GM12878 (cell line): ENCODE measurements at regions not wholly inside any gene's neighbourhood (a gene's known extent, or its start where the extent isn't known, plus 50 kb on each side); places are given as distances from the start of the nearest gene placed in this dataset.

Source experiments
- ATAC-seq: fragments of 200-7000 bp; cut with Tn5 transposase; 3 replicates; pipeline ENCODE4 v1.9.1; 2020; ENCODE audit warnings: mild to moderate bottlenecking, moderate library complexity
- BruUV-seq: library from RNA; stranded (reverse); fragments of 400-500 nt; replicated peaks from 2 replicates; lab custom pipeline; 2021; lab: Mats Ljungman, UMichigan
- CTCF ChIA-PET: fragments of 300-600 bp; sonication (Branson Sonifier 250); formaldehyde crosslinking; extraction: SDS; loops from one replicate; lab custom pipeline; 2021; ENCODE audit warnings: inconsistent platforms; lab: Yijun Ruan, JAX
- POLR2A ChIA-PET: fragments of 350-600 bp; formaldehyde crosslinking; extraction: SDS; loops from one replicate; lab custom pipeline; 2021; ENCODE audit warnings: inconsistent platforms; lab: Charles Lee
- RAD21 ChIA-PET: fragments of 300-600 bp; sonication (Branson Sonifier 250); formaldehyde crosslinking; loops from one replicate; lab custom pipeline; 2023; ENCODE audit warnings: antibody characterized with exemption; ENCODE audit not compliant: unreplicated experiment; lab: Charles Lee
- SMC1A ChIA-PET: fragments of 300-600 bp; sonication (Branson Sonifier 250); formaldehyde crosslinking; loops from one replicate; lab custom pipeline; 2023; ENCODE audit not compliant: unreplicated experiment, uncharacterized antibody; lab: Charles Lee
- DNase-seq: peaks from one replicate; pipeline ENCODE4 v3.0.0-alpha.2; 2011; ENCODE audit warnings: low read depth, low spot score
- FAIRE-seq: peaks from 3 replicates; lab custom pipeline; 2011; peaks lifted over from hg19 to GRCh38; lab: Jason Lieb, UNC
- H2AFZ ChIP-seq: 2 replicates; pipeline ENCODE4 v1.6.0; 2011; ENCODE audit warnings: low read depth, low read length, control low read depth; ENCODE audit not compliant: control insufficient read depth
- H3K27ac ChIP-seq: 2 replicates; pipeline ENCODE4 v1.5.1; 2011; ENCODE audit warnings: control low read depth; ENCODE audit not compliant: control insufficient read depth, insufficient read depth
- H3K27me3 ChIP-seq, 2 experiments: replicated peaks in 1 of 2; 2 replicates each; pipeline versions ENCODE4 v1.6.0 to v1.6.1; 2011; ENCODE audit warnings: low read length in 1 of 2; ENCODE audit not compliant: control insufficient read depth in 2 of 2, insufficient read depth in 2 of 2
- H3K36me3 ChIP-seq, 2 experiments: 2 replicates each; pipeline ENCODE4 v1.5.1; 2011; ENCODE audit warnings: low read length in 1 of 2; ENCODE audit not compliant: control insufficient read depth in 2 of 2, insufficient read depth in 2 of 2
- H3K4me1 ChIP-seq: 2 replicates; pipeline ENCODE4 v1.6.1; 2011; ENCODE audit warnings: mild to moderate bottlenecking, low read length, moderate library complexity, mixed read lengths; ENCODE audit not compliant: control insufficient read depth, insufficient read depth
- H3K4me2 ChIP-seq: 2 replicates; pipeline ENCODE4 v1.6.0; 2011; ENCODE audit warnings: control low read depth; ENCODE audit not compliant: control insufficient read depth, insufficient read depth
- H3K4me3 ChIP-seq: fragments of 200-600 bp; sonication (generic); 2 replicates; pipeline ENCODE4 v1.5.1; 2016
- H3K79me2 ChIP-seq: 2 replicates; pipeline ENCODE4 v1.6.0; 2011; ENCODE audit warnings: low read length; ENCODE audit not compliant: control insufficient read depth, insufficient read depth
- H3K9ac ChIP-seq: 2 replicates; pipeline ENCODE4 v1.8.0; 2011; ENCODE audit warnings: low read length, control low read depth, mixed read lengths; ENCODE audit not compliant: control insufficient read depth, insufficient read depth
- H3K9me3 ChIP-seq: replicated peaks from 3 replicates; pipeline ENCODE4 v1.5.1; 2011; ENCODE audit warnings: mild to moderate bottlenecking, low read length; ENCODE audit not compliant: control insufficient read depth, insufficient read depth
- H4K20me1 ChIP-seq: 2 replicates; pipeline ENCODE4 v1.6.0; 2011; ENCODE audit not compliant: control insufficient read depth, insufficient read depth
- BMI1 ChIP-seq: fragments of 450-650 bp; IDR thresholded peaks from 2 replicates; pipeline ENCODE4 v1.6.1; 2016; ENCODE audit warnings: mild to moderate bottlenecking, moderate library complexity, borderline replicate concordance
- BRCA1 ChIP-seq: IDR thresholded peaks from 2 replicates; pipeline ENCODE4 v1.6.1; 2011; ENCODE audit warnings: low read depth, low read length, improper control_type of control experiment
- CBFB ChIP-seq: IDR thresholded peaks from 2 replicates; pipeline ENCODE4 v1.6.1; 2016; ENCODE audit warnings: antibody characterized with exemption, low read depth
- CREB1 ChIP-seq: IDR thresholded peaks from 2 replicates; pipeline ENCODE4 v1.6.1; 2012; ENCODE audit warnings: low read depth, mild to moderate bottlenecking, inconsistent platforms
- FOXM1 ChIP-seq: IDR thresholded peaks from 2 replicates; pipeline ENCODE4 v1.6.1; 2012; ENCODE audit warnings: low read depth, mild to moderate bottlenecking, inconsistent platforms, low read length, moderate library complexity
- LARP7 ChIP-seq: fragments of 450-650 bp; IDR thresholded peaks from 2 replicates; pipeline ENCODE4 v1.6.1; 2017; ENCODE audit warnings: mild to moderate bottlenecking
- PAX5 ChIP-seq: IDR thresholded peaks from 2 replicates; pipeline ENCODE4 v1.6.1; 2011; ENCODE audit warnings: low read depth, low read length, borderline replicate concordance
- RAD21 ChIP-seq: IDR thresholded peaks from 2 replicates; pipeline ENCODE4 v1.6.1; 2011; ENCODE audit warnings: mild to moderate bottlenecking, low read depth, low read length, moderate library complexity; ENCODE audit not compliant: insufficient read depth
- RAD51 ChIP-seq: fragments of 450-650 bp; IDR thresholded peaks from 2 replicates; pipeline ENCODE4 v1.6.1; 2016; ENCODE audit warnings: moderate library complexity, mild to moderate bottlenecking, inconsistent platforms
- RCOR1 ChIP-seq: conservative IDR thresholded peaks from 2 replicates; pipeline ENCODE4 v1.6.1; 2012; ENCODE audit warnings: low read depth, low read length, improper control_type of control experiment
- WGBS: methylation state at CpG from one replicate; pipeline ENCODE4 v1.1.6; 2016; ENCODE audit warnings: low lambda C conversion rate; ENCODE audit not compliant: insufficient replicate concordance, insufficient coverage; ENCODE audit errors: missing lambda C conversion rate; 5-methylcytosine and 5-hydroxymethylcytosine counted together
- in situ Hi-C: fragments of 300-500 bp; cut with MboI; formaldehyde crosslinking; loops from 9 replicates; pipeline ENCODE4 v1.14.3; 2018; ENCODE audit warnings: mixed read lengths
- intact Hi-C: fragments of 100-400 bp; cut with micrococcal nuclease; formaldehyde crosslinking; loops from one replicate; pipeline ENCODE4 v1.14.2; 2022; ENCODE audit not compliant: unreplicated experiment
- TF ChIP-seq, protein P1 (sequence below): fragments of 150-350 bp; IDR thresholded peaks from 2 replicates; pipeline ENCODE4 v1.6.1; 2016; ENCODE audit warnings: low read depth, low read length
- TF ChIP-seq, protein P2 (sequence below): fragments of 450-650 bp; conservative IDR thresholded peaks from 2 replicates; pipeline ENCODE4 v1.6.1; 2017; ENCODE audit warnings: mild to moderate bottlenecking, moderate library complexity
- TF ChIP-seq, protein P3 (sequence below): fragments of 450-650 bp; IDR thresholded peaks from 2 replicates; pipeline ENCODE4 v1.6.1; 2018; ENCODE audit warnings: mild to moderate bottlenecking, low read depth, moderate library complexity; ENCODE audit not compliant: partially characterized antibody

GRCh38 chr5:155091768-155092717 is 78.5 kb downstream of the KIF4B start:
- ChIA-PET CTCF (interaction anchor here (0.8 kb wide), 1 partner anchor 10 kb away, joined by 3 read pairs; no protein-coding TSS in a partner anchor), POLR2A (no interaction called here), SMC1A (interaction anchor here (1.1 to 1.3 kb wide), 2 partner anchors 22 to 229 kb away, joined by 3 read pairs; no protein-coding TSS in a partner anchor), RAD21 (interaction anchor here (0.5 kb wide), 1 partner anchor 24 kb away, joined by 3 read pairs; no protein-coding TSS in a partner anchor)
- peaks cover 0 to 2% of the 10 kb centered on the region in 2 experiments; a peak in 2 of 4 replicates for H3K27me3 ChIP-seq
- no TSS peak for BruUV-seq
- no peak overlapping the region for H3K27ac ChIP-seq
- no peak overlapping the region for H3K4me3 ChIP-seq
- no peaks in the 10 kb centered on the region for H3K36me3 ChIP-seq
- DNase-seq, result no peak
- no peak overlapping the region for H3K9ac ChIP-seq
- H3K4me1 ChIP-seq, result no peaks in the 10 kb centered on the region
- TF ChIP-seq RAD51 (no peak), CBFB (no peak), BMI1 (no peak), RCOR1 (no peak), BRCA1 (no peak), LARP7 (no peak), CREB1 (no peak), RAD21 (no peak), PAX5 (no peak), FOXM1 (no peak)
- TF ChIP-seq, protein P1, sequence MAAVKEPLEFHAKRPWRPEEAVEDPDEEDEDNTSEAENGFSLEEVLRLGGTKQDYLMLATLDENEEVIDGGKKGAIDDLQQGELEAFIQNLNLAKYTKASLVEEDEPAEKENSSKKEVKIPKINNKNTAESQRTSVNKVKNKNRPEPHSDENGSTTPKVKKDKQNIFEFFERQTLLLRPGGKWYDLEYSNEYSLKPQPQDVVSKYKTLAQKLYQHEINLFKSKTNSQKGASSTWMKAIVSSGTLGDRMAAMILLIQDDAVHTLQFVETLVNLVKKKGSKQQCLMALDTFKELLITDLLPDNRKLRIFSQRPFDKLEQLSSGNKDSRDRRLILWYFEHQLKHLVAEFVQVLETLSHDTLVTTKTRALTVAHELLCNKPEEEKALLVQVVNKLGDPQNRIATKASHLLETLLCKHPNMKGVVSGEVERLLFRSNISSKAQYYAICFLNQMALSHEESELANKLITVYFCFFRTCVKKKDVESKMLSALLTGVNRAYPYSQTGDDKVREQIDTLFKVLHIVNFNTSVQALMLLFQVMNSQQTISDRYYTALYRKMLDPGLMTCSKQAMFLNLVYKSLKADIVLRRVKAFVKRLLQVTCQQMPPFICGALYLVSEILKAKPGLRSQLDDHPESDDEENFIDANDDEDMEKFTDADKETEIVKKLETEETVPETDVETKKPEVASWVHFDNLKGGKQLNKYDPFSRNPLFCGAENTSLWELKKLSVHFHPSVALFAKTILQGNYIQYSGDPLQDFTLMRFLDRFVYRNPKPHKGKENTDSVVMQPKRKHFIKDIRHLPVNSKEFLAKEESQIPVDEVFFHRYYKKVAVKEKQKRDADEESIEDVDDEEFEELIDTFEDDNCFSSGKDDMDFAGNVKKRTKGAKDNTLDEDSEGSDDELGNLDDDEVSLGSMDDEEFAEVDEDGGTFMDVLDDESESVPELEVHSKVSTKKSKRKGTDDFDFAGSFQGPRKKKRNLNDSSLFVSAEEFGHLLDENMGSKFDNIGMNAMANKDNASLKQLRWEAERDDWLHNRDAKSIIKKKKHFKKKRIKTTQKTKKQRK, result no peak
- TF ChIP-seq, protein P2, sequence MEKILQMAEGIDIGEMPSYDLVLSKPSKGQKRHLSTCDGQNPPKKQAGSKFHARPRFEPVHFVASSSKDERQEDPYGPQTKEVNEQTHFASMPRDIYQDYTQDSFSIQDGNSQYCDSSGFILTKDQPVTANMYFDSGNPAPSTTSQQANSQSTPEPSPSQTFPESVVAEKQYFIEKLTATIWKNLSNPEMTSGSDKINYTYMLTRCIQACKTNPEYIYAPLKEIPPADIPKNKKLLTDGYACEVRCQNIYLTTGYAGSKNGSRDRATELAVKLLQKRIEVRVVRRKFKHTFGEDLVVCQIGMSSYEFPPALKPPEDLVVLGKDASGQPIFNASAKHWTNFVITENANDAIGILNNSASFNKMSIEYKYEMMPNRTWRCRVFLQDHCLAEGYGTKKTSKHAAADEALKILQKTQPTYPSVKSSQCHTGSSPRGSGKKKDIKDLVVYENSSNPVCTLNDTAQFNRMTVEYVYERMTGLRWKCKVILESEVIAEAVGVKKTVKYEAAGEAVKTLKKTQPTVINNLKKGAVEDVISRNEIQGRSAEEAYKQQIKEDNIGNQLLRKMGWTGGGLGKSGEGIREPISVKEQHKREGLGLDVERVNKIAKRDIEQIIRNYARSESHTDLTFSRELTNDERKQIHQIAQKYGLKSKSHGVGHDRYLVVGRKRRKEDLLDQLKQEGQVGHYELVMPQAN, result no peak
- TF ChIP-seq, protein P3, sequence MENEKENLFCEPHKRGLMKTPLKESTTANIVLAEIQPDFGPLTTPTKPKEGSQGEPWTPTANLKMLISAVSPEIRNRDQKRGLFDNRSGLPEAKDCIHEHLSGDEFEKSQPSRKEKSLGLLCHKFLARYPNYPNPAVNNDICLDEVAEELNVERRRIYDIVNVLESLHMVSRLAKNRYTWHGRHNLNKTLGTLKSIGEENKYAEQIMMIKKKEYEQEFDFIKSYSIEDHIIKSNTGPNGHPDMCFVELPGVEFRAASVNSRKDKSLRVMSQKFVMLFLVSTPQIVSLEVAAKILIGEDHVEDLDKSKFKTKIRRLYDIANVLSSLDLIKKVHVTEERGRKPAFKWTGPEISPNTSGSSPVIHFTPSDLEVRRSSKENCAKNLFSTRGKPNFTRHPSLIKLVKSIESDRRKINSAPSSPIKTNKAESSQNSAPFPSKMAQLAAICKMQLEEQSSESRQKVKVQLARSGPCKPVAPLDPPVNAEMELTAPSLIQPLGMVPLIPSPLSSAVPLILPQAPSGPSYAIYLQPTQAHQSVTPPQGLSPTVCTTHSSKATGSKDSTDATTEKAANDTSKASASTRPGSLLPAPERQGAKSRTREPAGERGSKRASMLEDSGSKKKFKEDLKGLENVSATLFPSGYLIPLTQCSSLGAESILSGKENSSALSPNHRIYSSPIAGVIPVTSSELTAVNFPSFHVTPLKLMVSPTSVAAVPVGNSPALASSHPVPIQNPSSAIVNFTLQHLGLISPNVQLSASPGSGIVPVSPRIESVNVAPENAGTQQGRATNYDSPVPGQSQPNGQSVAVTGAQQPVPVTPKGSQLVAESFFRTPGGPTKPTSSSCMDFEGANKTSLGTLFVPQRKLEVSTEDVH, result no peak
- TF ChIP-seq, all 136 proteins: peak for 0
- in situ Hi-C loops, result no loop called here
- 0% methylated on average over 2 of the region's 2 CpGs for WGBS
- Histone ChIP-seq H4K20me1 (no peaks in the 10 kb centered on the region), H2AFZ (no peak overlapping the region), H3K79me2 (no peaks in the 10 kb centered on the region), H3K9me3 (no peaks in the 10 kb centered on the region), H3K4me2 (no peak overlapping the region)
- FAIRE-seq (no peak), ATAC-seq (no peak)
- intact Hi-C loops, result no loop called here
